Fibroblast of lung (primary cell): ENCODE measurements at regions not wholly inside any gene's neighbourhood (a gene's known extent, or its start where the extent isn't known, plus 50 kb on each side); places are given as distances from the start of the nearest gene placed in this dataset.

Source experiments
- DNase-seq, 2 donors: peaks; one replicate each; pipeline versions ENCODE4 v3.0.0 to v3.0.0-alpha.2; 2010; ENCODE audit warnings: low read depth in 2 of 2
- H2AFZ ChIP-seq: 2 replicates; pipeline ENCODE4 v1.5.1; 2012; ENCODE audit warnings: low read length, control low read depth, inconsistent platforms
- H3K27ac ChIP-seq: 2 replicates; pipeline ENCODE4 v1.5.1; 2011; ENCODE audit warnings: low read length, control low read depth; ENCODE audit not compliant: insufficient read depth
- H3K27me3 ChIP-seq: 2 replicates; pipeline ENCODE4 v1.5.1; 2011; ENCODE audit warnings: mild to moderate bottlenecking, low read length; ENCODE audit not compliant: control insufficient read depth, insufficient read depth
- H3K36me3 ChIP-seq: 2 replicates; pipeline ENCODE4 v1.5.1; 2011; ENCODE audit warnings: low read length; ENCODE audit not compliant: control insufficient read depth, insufficient read depth
- H3K4me1 ChIP-seq: 2 replicates; pipeline ENCODE4 v1.5.1; 2011; ENCODE audit warnings: low read length; ENCODE audit not compliant: control insufficient read depth, insufficient read depth; ENCODE audit errors: extremely low read depth
- H3K4me2 ChIP-seq: 2 replicates; pipeline ENCODE4 v1.5.1; 2011; ENCODE audit warnings: low read length, control low read depth; ENCODE audit not compliant: insufficient read depth; ENCODE audit errors: extremely low read depth
- H3K4me3 ChIP-seq, 4 experiments: fragments of 200-600 bp in 1 of 4; sonication (generic) in 1 of 4; replicated peaks in 1 of 4; 2 replicates each; pipeline ENCODE4 v1.5.1; 2011 to 2016; ENCODE audit warnings: low read length in 4 of 4, low read depth in 3 of 4, mild to moderate bottlenecking in 3 of 4, control low read depth in 2 of 4, inconsistent platforms in 1 of 4, mixed read lengths in 1 of 4; ENCODE audit not compliant: insufficient read depth in 1 of 4; ENCODE audit errors: control extremely low read depth in 1 of 4
- H3K79me2 ChIP-seq: 2 replicates; pipeline ENCODE4 v1.5.1; 2012; ENCODE audit warnings: mild to moderate bottlenecking, low read length, inconsistent platforms; ENCODE audit not compliant: control insufficient read depth, insufficient read depth
- H3K9ac ChIP-seq: 2 replicates; pipeline ENCODE4 v1.5.1; 2011; ENCODE audit warnings: mild to moderate bottlenecking, low read length, control low read depth; ENCODE audit not compliant: insufficient read depth
- H3K9me3 ChIP-seq: 2 replicates; pipeline ENCODE4 v1.5.1; 2012; ENCODE audit warnings: low read depth, low read length; ENCODE audit not compliant: control insufficient read depth, insufficient read depth
- H4K20me1 ChIP-seq: 2 replicates; pipeline ENCODE4 v1.5.1; 2011; ENCODE audit warnings: low read length; ENCODE audit not compliant: control insufficient read depth, insufficient read depth; ENCODE audit errors: extremely low read depth
- EZH2 ChIP-seq: IDR thresholded peaks from 2 replicates; pipeline ENCODE4 v1.5.1; 2012; ENCODE audit warnings: low read length, control low read depth, mild to moderate bottlenecking; ENCODE audit errors: missing control alignments
- TF ChIP-seq, protein P1 (sequence below), 2 donors: IDR thresholded peaks in 1 of 2; conservative IDR thresholded peaks in 1 of 2; 1 replicate in 1 of 2; 2 replicates in 1 of 2; pipeline ENCODE4 v1.5.1; 2011 to 2012; ENCODE audit warnings: low read length in 2 of 2, control low read depth in 1 of 2, inconsistent platforms in 1 of 2, low read depth in 1 of 2, mild to moderate bottlenecking in 1 of 2

GRCh38 chr3:18892756-18893155 is 255.6 kb upstream of the KCNH8 start:
- TF ChIP-seq EZH2: no peak
- TF ChIP-seq, protein P1, sequence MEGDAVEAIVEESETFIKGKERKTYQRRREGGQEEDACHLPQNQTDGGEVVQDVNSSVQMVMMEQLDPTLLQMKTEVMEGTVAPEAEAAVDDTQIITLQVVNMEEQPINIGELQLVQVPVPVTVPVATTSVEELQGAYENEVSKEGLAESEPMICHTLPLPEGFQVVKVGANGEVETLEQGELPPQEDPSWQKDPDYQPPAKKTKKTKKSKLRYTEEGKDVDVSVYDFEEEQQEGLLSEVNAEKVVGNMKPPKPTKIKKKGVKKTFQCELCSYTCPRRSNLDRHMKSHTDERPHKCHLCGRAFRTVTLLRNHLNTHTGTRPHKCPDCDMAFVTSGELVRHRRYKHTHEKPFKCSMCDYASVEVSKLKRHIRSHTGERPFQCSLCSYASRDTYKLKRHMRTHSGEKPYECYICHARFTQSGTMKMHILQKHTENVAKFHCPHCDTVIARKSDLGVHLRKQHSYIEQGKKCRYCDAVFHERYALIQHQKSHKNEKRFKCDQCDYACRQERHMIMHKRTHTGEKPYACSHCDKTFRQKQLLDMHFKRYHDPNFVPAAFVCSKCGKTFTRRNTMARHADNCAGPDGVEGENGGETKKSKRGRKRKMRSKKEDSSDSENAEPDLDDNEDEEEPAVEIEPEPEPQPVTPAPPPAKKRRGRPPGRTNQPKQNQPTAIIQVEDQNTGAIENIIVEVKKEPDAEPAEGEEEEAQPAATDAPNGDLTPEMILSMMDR (conservative IDR thresholded peaks at IDR 0.05 in 1 of 2, IDR thresholded peaks at IDR 0.05 in 1 of 2; ENCODE audit: low read depth in 1 of 2, low read length in 2 of 2): no peak
- Histone ChIP-seq H3K9me3 (no peaks in the 10 kb centered on the region), H4K20me1 (no peaks in the 10 kb centered on the region), H3K4me2 (no peak overlapping the region), H3K27ac (no peak overlapping the region), H3K4me1 (no peaks in the 10 kb centered on the region), H3K4me3 (no peak overlapping the region), H3K27me3 (no peaks in the 10 kb centered on the region), H3K9ac (no peak overlapping the region), H2AFZ (no peak overlapping the region), H3K36me3 (no peaks in the 10 kb centered on the region), H3K79me2 (no peaks in the 10 kb centered on the region)
- no peak for DNase-seq

GRCh38 chr3:18892047-18892446 is 256.3 kb upstream of the KCNH8 start:
- H3K79me2 ChIP-seq: no peaks in the 10 kb centered on the region
- H3K9me3 ChIP-seq: no peaks in the 10 kb centered on the region
- H3K4me3 ChIP-seq: no peak overlapping the region
- no peak overlapping the region for H3K27ac ChIP-seq
- H3K36me3 ChIP-seq: no peaks in the 10 kb centered on the region
- no peaks in the 10 kb centered on the region for H3K27me3 ChIP-seq
- H3K4me2 ChIP-seq: no peak overlapping the region
- no peak for TF ChIP-seq EZH2
- TF ChIP-seq, protein P1 (conservative IDR thresholded peaks at IDR 0.05 in 1 of 2, IDR thresholded peaks at IDR 0.05 in 1 of 2; ENCODE audit: low read depth in 1 of 2, low read length in 2 of 2): no peak
- DNase-seq: no peak
- H3K4me1 ChIP-seq: no peaks in the 10 kb centered on the region
- no peaks in the 10 kb centered on the region for H4K20me1 ChIP-seq
- H2AFZ ChIP-seq: no peak overlapping the region
- H3K9ac ChIP-seq: no peak overlapping the region

GRCh38 chr3:18891641-18892040 is 256.7 kb upstream of the KCNH8 start:
- no peak for DNase-seq
- Histone ChIP-seq H4K20me1 (no peaks in the 10 kb centered on the region), H3K4me2 (no peak overlapping the region), H3K27me3 (no peaks in the 10 kb centered on the region), H3K4me3 (no peak overlapping the region), H3K79me2 (no peaks in the 10 kb centered on the region), H2AFZ (no peak overlapping the region), H3K36me3 (no peaks in the 10 kb centered on the region), H3K4me1 (no peaks in the 10 kb centered on the region), H3K9ac (no peak overlapping the region), H3K9me3 (no peaks in the 10 kb centered on the region), H3K27ac (no peak overlapping the region)
- TF ChIP-seq, protein P1 (conservative IDR thresholded peaks at IDR 0.05 in 1 of 2, IDR thresholded peaks at IDR 0.05 in 1 of 2; ENCODE audit: low read depth in 1 of 2, low read length in 2 of 2): no peak
- TF ChIP-seq EZH2: no peak
